SK-N-MC (cell line): ENCODE measurements at regions not wholly inside any gene's neighbourhood (a gene's known extent, or its start where the extent isn't known, plus 50 kb on each side); places are given as distances from the start of the nearest gene placed in this dataset.

Source experiments
- EZH2 ChIP-seq: fragments of 200-600 bp; sonication (generic); IDR thresholded peaks from one replicate; pipeline ENCODE4 v1.6.1; 2017; ENCODE audit warnings: antibody characterized with exemption
- POLR2AphosphoS5 ChIP-seq: IDR thresholded peaks from 2 replicates; pipeline ENCODE4 v1.6.1; 2012; ENCODE audit warnings: mild to moderate bottlenecking, low read depth, low read length, borderline replicate concordance

DNA sequence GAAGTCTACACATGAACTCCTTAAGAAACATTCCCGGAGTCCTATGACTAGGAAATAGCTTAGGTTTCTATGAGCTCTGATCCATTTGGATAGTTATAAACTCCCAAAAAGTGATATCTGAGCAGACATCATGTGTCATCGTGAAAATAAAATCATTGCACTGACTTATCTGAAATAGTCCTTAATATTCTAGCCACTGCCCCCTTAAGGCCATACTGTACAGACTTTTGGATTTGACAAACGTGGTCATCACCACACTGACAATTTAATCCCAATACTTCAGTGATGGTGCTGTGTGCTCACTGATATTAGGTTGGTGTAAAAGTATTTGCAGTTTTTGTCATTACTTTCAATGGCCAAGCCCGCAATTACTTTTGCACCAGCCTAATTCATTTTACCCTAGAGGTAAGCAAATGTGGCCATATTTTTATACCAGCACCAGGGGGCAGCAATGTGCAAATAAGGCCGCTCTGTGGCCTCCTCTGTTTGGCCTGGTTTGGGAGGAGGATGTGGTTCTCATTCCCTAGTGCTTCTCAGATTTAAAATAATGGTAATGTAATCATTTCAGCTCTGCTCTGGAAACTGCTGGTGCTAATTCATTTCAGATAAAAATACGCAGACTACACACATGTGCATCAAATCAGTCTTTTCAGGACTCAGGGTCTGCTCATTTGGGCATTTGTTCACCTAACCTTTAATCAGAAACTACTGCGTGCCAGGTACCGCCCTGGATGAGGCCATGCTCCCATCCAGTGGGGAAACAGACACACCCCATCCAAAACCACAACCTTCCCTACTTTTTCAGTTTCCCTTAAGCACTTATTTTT lies 196.4 kb upstream of the C1QTNF7 start:
- TF ChIP-seq POLR2AphosphoS5 (no peak), EZH2 (no peak)
